ENCODE measurements at regions not wholly inside any gene's neighbourhood (a gene's known extent, or its start where the extent isn't known, plus 50 kb on each side); places are given as distances from the start of the nearest gene placed in this dataset.

DNA sequence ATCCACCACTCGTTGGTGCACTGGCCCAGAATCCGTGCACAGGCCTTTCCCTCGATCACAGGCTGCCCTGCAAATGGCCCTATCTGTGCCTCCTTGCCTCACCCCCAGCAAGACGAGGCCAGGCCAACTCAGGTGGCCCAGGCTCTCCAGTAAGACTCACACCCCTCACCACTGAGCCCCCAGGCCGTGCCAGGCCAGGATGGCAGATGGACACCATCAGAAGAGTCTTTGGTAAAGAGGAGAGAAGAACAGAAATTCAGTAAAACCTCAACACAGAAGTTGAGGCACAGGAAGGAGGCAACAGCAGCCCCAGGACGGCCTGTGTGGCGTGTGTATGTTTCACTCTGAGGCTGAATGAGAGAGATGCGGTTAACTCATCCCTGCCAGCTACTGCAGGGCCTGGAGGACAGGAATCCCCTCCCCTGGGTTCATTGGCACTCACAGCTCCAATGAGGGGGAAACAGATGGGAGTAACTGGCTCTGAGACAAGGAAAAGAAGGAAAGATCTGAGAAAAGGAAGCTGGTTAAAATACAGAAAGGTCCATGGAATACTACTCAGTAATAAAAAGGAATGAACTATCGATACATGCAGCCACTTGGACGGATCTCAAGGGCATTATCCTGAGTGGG, 54.1 kb upstream of the WNT11 start:
- peaks cover 0 to 6% of the 10 kb centered on the region in 2 donors for H3K4me1 ChIP-seq
- no peak overlapping the region for H3K27ac ChIP-seq
- no peak for DNase-seq (ENCODE audit: low spot score)
- no peaks in the 10 kb centered on the region for H3K27me3 ChIP-seq
- no peak overlapping the region for H3K4me3 ChIP-seq
- H3K9me3 ChIP-seq: no peaks in the 10 kb centered on the region
- no peaks in the 10 kb centered on the region for H3K36me3 ChIP-seq
- TF ChIP-seq, protein P1, sequence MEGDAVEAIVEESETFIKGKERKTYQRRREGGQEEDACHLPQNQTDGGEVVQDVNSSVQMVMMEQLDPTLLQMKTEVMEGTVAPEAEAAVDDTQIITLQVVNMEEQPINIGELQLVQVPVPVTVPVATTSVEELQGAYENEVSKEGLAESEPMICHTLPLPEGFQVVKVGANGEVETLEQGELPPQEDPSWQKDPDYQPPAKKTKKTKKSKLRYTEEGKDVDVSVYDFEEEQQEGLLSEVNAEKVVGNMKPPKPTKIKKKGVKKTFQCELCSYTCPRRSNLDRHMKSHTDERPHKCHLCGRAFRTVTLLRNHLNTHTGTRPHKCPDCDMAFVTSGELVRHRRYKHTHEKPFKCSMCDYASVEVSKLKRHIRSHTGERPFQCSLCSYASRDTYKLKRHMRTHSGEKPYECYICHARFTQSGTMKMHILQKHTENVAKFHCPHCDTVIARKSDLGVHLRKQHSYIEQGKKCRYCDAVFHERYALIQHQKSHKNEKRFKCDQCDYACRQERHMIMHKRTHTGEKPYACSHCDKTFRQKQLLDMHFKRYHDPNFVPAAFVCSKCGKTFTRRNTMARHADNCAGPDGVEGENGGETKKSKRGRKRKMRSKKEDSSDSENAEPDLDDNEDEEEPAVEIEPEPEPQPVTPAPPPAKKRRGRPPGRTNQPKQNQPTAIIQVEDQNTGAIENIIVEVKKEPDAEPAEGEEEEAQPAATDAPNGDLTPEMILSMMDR (IDR thresholded peaks at IDR 0.05): no peak

- Histone ChIP-seq H3K4me3 (no peak overlapping the region), H3K9me3 (no peaks in the 10 kb centered on the region), H3K4me1 (no peaks in the 10 kb centered on the region), H3K27ac (no peak overlapping the region), H3K27me3 (no peaks in the 10 kb centered on the region), H3K36me3 (no peaks in the 10 kb centered on the region)
- no peak for DNase-seq (ENCODE audit: low spot score)
- TF ChIP-seq, protein P1 (IDR thresholded peaks at IDR 0.05): no peak
These were observed 53.1 kb upstream of the WNT11 start for GRCh38 chr11:76259299-76259908.

- TF ChIP-seq, protein P1 (IDR thresholded peaks at IDR 0.05): no peak
- Histone ChIP-seq H3K4me3 (no peak overlapping the region), H3K27me3 (no peaks in the 10 kb centered on the region), H3K9me3 (no peaks in the 10 kb centered on the region), H3K36me3 (no peaks in the 10 kb centered on the region), H3K4me1 (no peaks in the 10 kb centered on the region), H3K27ac (no peak overlapping the region)
- DNase-seq (ENCODE audit: low spot score): no peak
These were observed 50.9 kb upstream of the WNT11 start for GRCh38 chr11:76257074-76257719.

DNA sequence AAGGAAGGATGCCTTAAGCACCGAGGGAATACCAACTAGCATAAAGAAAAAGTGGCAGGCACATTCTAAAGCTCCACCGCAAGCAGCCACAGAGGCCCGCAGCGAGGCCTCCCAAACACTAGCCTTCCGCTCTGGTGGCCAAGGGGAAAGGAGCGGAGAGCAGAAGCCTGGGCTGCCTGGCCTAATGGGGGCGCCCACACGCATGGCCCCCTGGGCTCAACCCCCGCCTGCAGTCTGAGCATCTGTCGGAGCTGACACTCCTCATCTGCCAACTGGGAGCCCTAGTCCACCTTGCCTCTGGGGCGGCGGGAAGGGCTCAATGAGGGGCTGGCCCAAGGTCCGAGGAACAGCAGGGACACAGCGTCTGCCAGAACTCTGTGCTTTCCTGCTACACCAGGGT, 50.1 kb upstream of the WNT11 start:
- no peak overlapping the region for H3K4me3 ChIP-seq

More for the DNA sequence above, 50.1 kb upstream of the WNT11 start:
- TF ChIP-seq, protein P1 (IDR thresholded peaks at IDR 0.05): no peak
- Histone ChIP-seq H3K36me3 (no peaks in the 10 kb centered on the region), H3K27ac (no peak overlapping the region), H3K4me1 (no peaks in the 10 kb centered on the region), H3K27me3 (no peaks in the 10 kb centered on the region), H3K9me3 (no peaks in the 10 kb centered on the region)
- no peak for DNase-seq (ENCODE audit: low spot score)

Measured in right atrium auricular region (tissue), 2 donors.